AG04449 (cell line): ENCODE measurements at regions not wholly inside any gene's neighbourhood (a gene's known extent, or its start where the extent isn't known, plus 50 kb on each side); places are given as distances from the start of the nearest gene placed in this dataset.
A peak's percentile ranks its signal among the peaks of the same experiment; 100 is the strongest.

ENCODE experiments used
- CTCF ChIA-PET: fragments of 350-600 bp; formaldehyde crosslinking; extraction: SDS; loops from one replicate; lab custom pipeline; 2021; ENCODE audit warnings: antibody characterized with exemption; lab: Yijun Ruan, JAX
- POLR2A ChIA-PET: fragments of 400-600, 350-600 bp; formaldehyde crosslinking; extraction: SDS; loops from one replicate; lab custom pipeline; 2020; ENCODE audit warnings: antibody characterized with exemption, inconsistent platforms; lab: Yijun Ruan, JAX
- DNase-seq: peaks from one replicate; pipeline ENCODE4 v3.0.0-alpha.2; 2010; ENCODE audit warnings: low read depth, low spot score
- H3K4me3 ChIP-seq: 2 replicates; pipeline ENCODE4 v1.5.1; 2011; ENCODE audit warnings: low read depth, mild to moderate bottlenecking, control low read depth, low read length
- CTCF ChIP-seq: IDR thresholded peaks from one replicate; pipeline ENCODE4 v1.5.1; 2011; ENCODE audit warnings: mild to moderate bottlenecking, moderate library complexity, low read length, control low read depth, inconsistent platforms; ENCODE audit not compliant: insufficient read depth; ENCODE audit errors: missing control alignments

GRCh38 chr16:65415460-65415859 lies 293.6 kb upstream of the CDH11 start:
- DNase-seq: no peak
- H3K4me3 ChIP-seq: no peak overlapping the region
- ChIA-PET CTCF (no interaction called here), POLR2A (no interaction called here)
- TF ChIP-seq CTCF: no peak

GRCh38 chr16:65414284-65414984 lies 292.6 kb upstream of the CDH11 start:
- no peak for TF ChIP-seq CTCF
- POLR2A ChIA-PET: interaction anchor here (0.6 kb wide), 1 partner anchor 292 kb away, joined by 3 read pairs; no protein-coding TSS in a partner anchor
- CTCF ChIA-PET: interaction anchor here (1.1 kb wide), 1 partner anchor 292 kb away, joined by 3 read pairs; no protein-coding TSS in a partner anchor
- no peak overlapping the region for H3K4me3 ChIP-seq
- peak; percentile 49 for DNase-seq

- CTCF ChIA-PET: no interaction called here
These were observed 292.0 kb upstream of the CDH11 start for GRCh38 chr16:65413861-65414260.

GRCh38 chr16:65410801-65411200 lies 288.9 kb upstream of the CDH11 start:
- POLR2A ChIA-PET: no interaction called here
- TF ChIP-seq CTCF: no peak
- H3K4me3 ChIP-seq: no peak overlapping the region
- CTCF ChIA-PET: no interaction called here
- DNase-seq: no peak

More at GRCh38 chr16:65413861-65414260, 292.0 kb upstream of the CDH11 start:
- POLR2A ChIA-PET: interaction anchor here (0.6 kb wide), 1 partner anchor 291 kb away, joined by 3 read pairs; no protein-coding TSS in a partner anchor
- no peak for DNase-seq
- no peak overlapping the region for H3K4me3 ChIP-seq
- no peak for TF ChIP-seq CTCF

GRCh38 chr16:65409510-65409909 lies 287.6 kb upstream of the CDH11 start:
- ChIA-PET POLR2A (no interaction called here), CTCF (interaction anchor here (1.1 kb wide), 1 partner anchor 12 kb away, joined by 3 read pairs; no protein-coding TSS in a partner anchor)
- no peak overlapping the region for H3K4me3 ChIP-seq
- TF ChIP-seq CTCF: no peak
- no peak for DNase-seq

GRCh38 chr16:65406933-65407332 lies 285.1 kb upstream of the CDH11 start:
- no peak for DNase-seq
- ChIA-PET POLR2A (interaction anchor here (0.7 kb wide), 1 partner anchor 285 kb away, joined by 3 read pairs; the partner anchor contains the start of gene CDH11), CTCF (interaction anchor here (1.4 kb wide), 1 partner anchor 9 kb away, joined by 5 read pairs; no protein-coding TSS in a partner anchor)
- TF ChIP-seq CTCF: no peak
- no peak overlapping the region for H3K4me3 ChIP-seq
